ENCODE measurements at regions not wholly inside any gene's neighbourhood (a gene's known extent, or its start where the extent isn't known, plus 50 kb on each side); places are given as distances from the start of the nearest gene placed in this dataset.

DNA sequence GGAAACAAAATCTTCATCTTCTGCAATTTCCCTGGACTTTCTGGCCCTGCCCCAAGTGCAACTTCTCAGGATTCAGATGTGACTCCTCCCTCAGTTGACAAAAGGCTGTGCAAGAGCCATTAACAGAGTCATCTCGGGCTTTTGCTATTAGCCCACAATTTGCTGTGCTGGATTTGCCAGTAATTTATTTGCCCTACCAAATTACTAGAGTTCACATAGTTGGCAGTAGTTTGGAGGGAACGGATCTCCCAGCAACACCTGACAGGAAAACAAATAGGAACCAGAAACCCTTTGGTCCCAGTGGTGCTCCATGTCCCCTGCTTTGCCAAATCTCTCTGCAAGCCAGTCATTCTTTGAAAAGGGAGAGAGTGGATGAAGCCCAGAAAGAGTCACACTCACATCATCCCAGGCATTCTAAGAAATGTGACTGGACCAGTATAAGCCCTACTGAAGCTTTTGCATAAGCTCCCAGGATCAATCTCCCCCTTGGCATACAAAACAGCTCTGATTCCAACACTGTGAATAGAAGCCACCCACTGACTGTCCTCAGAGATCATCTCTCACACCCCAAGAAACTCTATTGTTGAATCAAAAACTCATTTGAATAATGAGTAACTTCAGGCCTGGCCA is 350.1 kb upstream of the NBEA start:
- no peak for DNase-seq (ENCODE audit: low spot score)
- H3K27ac ChIP-seq, result no peak overlapping the region

DNA sequence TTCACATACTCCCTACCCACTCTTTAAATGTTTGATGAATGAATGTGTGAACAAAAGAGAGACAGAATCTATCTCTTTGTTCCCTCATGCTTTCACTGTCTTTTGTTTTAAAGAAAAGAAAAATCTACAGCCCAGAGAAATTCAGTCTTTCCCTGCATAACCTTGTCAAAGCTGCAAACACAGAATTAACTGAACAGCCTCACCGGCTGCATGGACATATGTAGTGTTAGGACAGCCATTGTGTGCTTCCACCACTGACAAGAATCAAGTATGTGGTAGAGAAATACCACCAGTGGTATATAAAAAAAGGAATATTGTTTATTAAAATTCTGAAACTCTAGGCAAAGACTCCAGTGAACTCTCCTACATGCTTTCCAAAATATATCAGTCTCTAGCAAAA is 348.4 kb upstream of the NBEA start:
- Histone ChIP-seq H3K4me3 (no peak overlapping the region), H3K27ac (no peak overlapping the region)
- no peak for DNase-seq (ENCODE audit: low spot score)
- TF ChIP-seq, protein P1, sequence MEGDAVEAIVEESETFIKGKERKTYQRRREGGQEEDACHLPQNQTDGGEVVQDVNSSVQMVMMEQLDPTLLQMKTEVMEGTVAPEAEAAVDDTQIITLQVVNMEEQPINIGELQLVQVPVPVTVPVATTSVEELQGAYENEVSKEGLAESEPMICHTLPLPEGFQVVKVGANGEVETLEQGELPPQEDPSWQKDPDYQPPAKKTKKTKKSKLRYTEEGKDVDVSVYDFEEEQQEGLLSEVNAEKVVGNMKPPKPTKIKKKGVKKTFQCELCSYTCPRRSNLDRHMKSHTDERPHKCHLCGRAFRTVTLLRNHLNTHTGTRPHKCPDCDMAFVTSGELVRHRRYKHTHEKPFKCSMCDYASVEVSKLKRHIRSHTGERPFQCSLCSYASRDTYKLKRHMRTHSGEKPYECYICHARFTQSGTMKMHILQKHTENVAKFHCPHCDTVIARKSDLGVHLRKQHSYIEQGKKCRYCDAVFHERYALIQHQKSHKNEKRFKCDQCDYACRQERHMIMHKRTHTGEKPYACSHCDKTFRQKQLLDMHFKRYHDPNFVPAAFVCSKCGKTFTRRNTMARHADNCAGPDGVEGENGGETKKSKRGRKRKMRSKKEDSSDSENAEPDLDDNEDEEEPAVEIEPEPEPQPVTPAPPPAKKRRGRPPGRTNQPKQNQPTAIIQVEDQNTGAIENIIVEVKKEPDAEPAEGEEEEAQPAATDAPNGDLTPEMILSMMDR (IDR thresholded peaks at IDR 0.05), result no peak

More for the DNA sequence above, 350.1 kb upstream of the NBEA start:
- no peak overlapping the region for H3K4me3 ChIP-seq
- TF ChIP-seq, protein P1 (IDR thresholded peaks at IDR 0.05), result no peak

- TF ChIP-seq, protein P1 (IDR thresholded peaks at IDR 0.05), result no peak
- no peak for DNase-seq (ENCODE audit: low spot score)
- Histone ChIP-seq H3K4me3 (no peak overlapping the region), H3K27ac (no peak overlapping the region)
Measured at GRCh38 chr13:34594507-34594906, 347.6 kb upstream of the NBEA start.

DNA sequence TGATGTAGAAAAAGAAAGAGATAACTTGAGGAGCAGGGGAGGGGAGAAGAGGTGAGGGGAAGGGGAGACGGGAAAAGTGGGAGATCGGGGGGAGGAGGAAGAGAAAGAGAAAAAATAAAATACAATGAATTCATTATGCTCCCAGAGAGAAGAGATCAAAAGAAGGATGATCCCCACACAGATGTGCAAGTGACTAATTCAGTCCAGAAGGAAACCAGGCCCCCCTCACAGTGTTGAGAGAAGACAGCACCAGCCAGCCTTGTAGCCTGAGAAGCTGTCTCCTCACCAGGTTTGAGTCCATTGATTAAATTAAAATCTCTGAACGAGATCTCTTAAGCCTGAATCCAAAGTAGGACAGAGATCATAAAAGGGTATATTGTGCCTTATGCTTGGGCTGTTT is 333.7 kb upstream of the NBEA start:
- Histone ChIP-seq H3K27ac (no peak overlapping the region), H3K4me3 (no peak overlapping the region)
- no peak for DNase-seq (ENCODE audit: low spot score)
- TF ChIP-seq, protein P1 (IDR thresholded peaks at IDR 0.05), result no peak

DNA sequence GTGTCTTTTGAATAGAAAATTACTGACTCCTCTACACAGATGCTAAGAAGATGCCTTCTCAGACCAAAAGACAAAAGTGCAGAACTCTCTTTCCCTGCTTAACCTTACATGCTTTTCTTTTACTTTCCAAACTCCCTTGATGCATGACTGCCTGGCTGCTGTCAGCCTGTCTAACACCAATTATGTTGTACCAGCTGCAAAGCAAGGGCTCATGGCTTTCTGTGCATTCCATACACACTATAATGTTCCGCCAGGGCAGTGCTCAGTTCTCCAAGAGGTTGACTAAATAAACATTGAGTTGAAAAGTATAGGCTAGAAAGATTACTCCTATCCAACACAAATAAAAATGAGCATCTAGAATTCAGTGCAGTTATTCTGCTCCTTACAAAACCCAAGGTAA is 330.4 kb upstream of the NBEA start:
- TF ChIP-seq, protein P1 (IDR thresholded peaks at IDR 0.05), result no peak
- no peak for DNase-seq (ENCODE audit: low spot score)
- no peak overlapping the region for H3K27ac ChIP-seq
- H3K4me3 ChIP-seq, result no peak overlapping the region

- H3K27ac ChIP-seq, result no peak overlapping the region
- DNase-seq (ENCODE audit: low spot score), result no peak
- TF ChIP-seq, protein P1 (IDR thresholded peaks at IDR 0.05), result no peak
- H3K4me3 ChIP-seq, result no peak overlapping the region
Measured at GRCh38 chr13:34617473-34618083, 324.5 kb upstream of the NBEA start.

DNA sequence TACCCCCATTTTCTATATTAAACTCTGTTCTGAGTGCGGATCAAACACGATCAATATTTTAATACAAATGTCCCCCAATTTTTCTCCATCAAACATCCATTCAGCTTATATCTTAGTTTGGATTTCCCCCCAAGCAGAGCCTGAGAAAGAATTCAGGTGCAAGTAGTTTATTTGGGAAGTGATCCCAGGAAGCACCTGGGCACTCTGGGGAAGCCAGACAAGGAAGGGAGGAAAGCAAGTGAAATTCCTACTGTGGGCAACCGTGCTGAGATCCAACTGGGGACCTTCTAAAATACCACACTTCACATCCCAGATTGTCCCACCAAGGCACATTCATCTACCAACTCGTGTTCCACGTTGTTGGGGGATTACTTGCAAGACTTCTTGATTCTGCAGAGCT is 323.4 kb upstream of the NBEA start:
- no peak overlapping the region for H3K27ac ChIP-seq
- no peak for DNase-seq (ENCODE audit: low spot score)
- no peak overlapping the region for H3K4me3 ChIP-seq
- TF ChIP-seq, protein P1 (IDR thresholded peaks at IDR 0.05), result no peak

Measured in coronary artery (tissue), 2 donors.